Stimulated activated CD4-positive, alpha-beta T cell treated with anti-CD3 and anti-CD28 coated beads, Interleukin-2, amount 100 ng/mL, for 48 hours (primary cell): ENCODE measurements at regions not wholly inside any gene's neighbourhood (a gene's known extent, or its start where the extent isn't known, plus 50 kb on each side); places are given as distances from the start of the nearest gene placed in this dataset.

Source experiments
- DNase-seq, 2 donors: peaks; one replicate each; pipeline ENCODE4 v3.0.0-alpha.2; 2020

- no peak for DNase-seq
These were observed 254.6 kb upstream of the SP8 start for GRCh38 chr7:21041252-21041651.

- no peak for DNase-seq
These were observed 255.0 kb upstream of the SP8 start for GRCh38 chr7:21041666-21042065.

GRCh38 chr7:21044384-21044783, 257.7 kb upstream of the SP8 start:
- DNase-seq = no peak

GRCh38 chr7:21044913-21045568, 258.4 kb upstream of the SP8 start:
- DNase-seq = no peak

GRCh38 chr7:21051865-21052264, 265.2 kb upstream of the SP8 start:
- no peak for DNase-seq

GRCh38 chr7:21054427-21055112, 267.9 kb upstream of the SP8 start:
- DNase-seq = no peak

- no peak for DNase-seq
These were observed 272.4 kb upstream of the SP8 start for GRCh38 chr7:21059069-21059468.

- DNase-seq = no peak
These were observed 276.4 kb upstream of the SP8 start for GRCh38 chr7:21063106-21063505.

GRCh38 chr7:21064698-21065648, 278.3 kb upstream of the SP8 start:
- DNase-seq = no peak

GRCh38 chr7:21066221-21066620, 279.5 kb upstream of the SP8 start:
- DNase-seq = no peak

GRCh38 chr7:21067216-21067615, 280.5 kb upstream of the SP8 start:
- DNase-seq = no peak

- no peak for DNase-seq
These were observed 283.9 kb upstream of the SP8 start for GRCh38 chr7:21070571-21071090.

- no peak for DNase-seq
These were observed 285.1 kb upstream of the SP8 start for GRCh38 chr7:21071561-21072501.

- no peak for DNase-seq
These were observed 289.4 kb upstream of the SP8 start for GRCh38 chr7:21076054-21076453.

GRCh38 chr7:21076574-21076973, 289.9 kb upstream of the SP8 start:
- DNase-seq = no peak

- no peak for DNase-seq
These were observed 290.9 kb upstream of the SP8 start for GRCh38 chr7:21077602-21078001.

GRCh38 chr7:21084286-21084685, 297.6 kb upstream of the SP8 start:
- no peak for DNase-seq

- no peak for DNase-seq
These were observed 300.0 kb upstream of the SP8 start for GRCh38 chr7:21086688-21087087.

- DNase-seq = no peak
These were observed 303.0 kb upstream of the SP8 start for GRCh38 chr7:21089653-21090052.

GRCh38 chr7:21092766-21093702, 306.3 kb upstream of the SP8 start:
- DNase-seq = no peak

- DNase-seq = no peak
These were observed 307.9 kb upstream of the SP8 start for GRCh38 chr7:21094589-21094988.
